H9 (cell line): ENCODE measurements at regions not wholly inside any gene's neighbourhood (a gene's known extent, or its start where the extent isn't known, plus 50 kb on each side); places are given as distances from the start of the nearest gene placed in this dataset.

Experiments used
- DNase-seq: peaks from one replicate; pipeline ENCODE4 v3.0.0-alpha.2; 2017
- H2AFZ ChIP-seq: one replicate; pipeline ENCODE4 v1.6.1; 2013; ENCODE audit warnings: mild to moderate bottlenecking, low read length, control low read depth, moderate library complexity
- H2AK5ac ChIP-seq: 2 replicates; pipeline ENCODE4 v1.6.1; 2013; ENCODE audit warnings: low read length, control low read depth, mixed read lengths; ENCODE audit not compliant: insufficient read length
- H2BK120ac ChIP-seq: one replicate; pipeline ENCODE4 v1.6.1; 2013; ENCODE audit warnings: low read depth, mild to moderate bottlenecking, low read length, control low read depth, inconsistent platforms; ENCODE audit not compliant: poor library complexity, severe bottlenecking
- H2BK12ac ChIP-seq: 2 replicates; pipeline ENCODE4 v1.6.1; 2013; ENCODE audit warnings: low read length, control low read depth, mixed read lengths, low read depth; ENCODE audit not compliant: insufficient read length
- H2BK15ac ChIP-seq: 2 replicates; pipeline ENCODE4 v1.6.1; 2013; ENCODE audit warnings: low read depth, low read length, control low read depth
- H2BK20ac ChIP-seq: one replicate; pipeline ENCODE4 v1.6.1; 2013; ENCODE audit warnings: low read depth, mild to moderate bottlenecking, low read length, control low read depth, inconsistent platforms; ENCODE audit not compliant: poor library complexity, severe bottlenecking
- H2BK5ac ChIP-seq: 2 replicates; pipeline ENCODE4 v1.6.1; 2013; ENCODE audit warnings: low read length, control low read depth, mixed read lengths; ENCODE audit not compliant: insufficient read length
- H3K14ac ChIP-seq: 2 replicates; pipeline ENCODE4 v1.6.1; 2013; ENCODE audit warnings: low read length, control low read depth; ENCODE audit not compliant: insufficient read depth
- H3K18ac ChIP-seq: 2 replicates; pipeline ENCODE4 v1.6.1; 2013; ENCODE audit warnings: low read depth, mild to moderate bottlenecking, mixed read lengths, low read length, control low read depth; ENCODE audit not compliant: insufficient read length
- H3K23ac ChIP-seq: 2 replicates; pipeline ENCODE4 v1.6.1; 2013; ENCODE audit warnings: low read length, control low read depth, mixed read lengths, low read depth; ENCODE audit not compliant: insufficient read length
- H3K23me2 ChIP-seq: 2 replicates; pipeline ENCODE4 v1.6.1; 2013; ENCODE audit warnings: low read depth, mild to moderate bottlenecking, mixed read lengths, low read length, control low read depth; ENCODE audit not compliant: insufficient read length, poor library complexity, severe bottlenecking
- H3K27ac ChIP-seq: 2 replicates; pipeline ENCODE4 v1.5.1; 2013; ENCODE audit warnings: low read length, control low read depth, mixed read lengths, low read depth; ENCODE audit not compliant: insufficient read length
- H3K27me3 ChIP-seq: 2 replicates; pipeline ENCODE4 v1.6.1; 2013; ENCODE audit warnings: low read length, control low read depth, inconsistent platforms; ENCODE audit not compliant: insufficient read depth
- H3K4ac ChIP-seq: 2 replicates; pipeline ENCODE4 v1.6.1; 2013; ENCODE audit warnings: low read depth, mild to moderate bottlenecking, control low read depth, inconsistent platforms, low read length, moderate library complexity
- H3K4me1 ChIP-seq: 2 replicates; pipeline ENCODE4 v1.6.1; 2013; ENCODE audit warnings: low read length, control low read depth, inconsistent platforms; ENCODE audit not compliant: insufficient read depth
- H3K4me2 ChIP-seq: 2 replicates; pipeline ENCODE4 v1.6.1; 2013; ENCODE audit warnings: low read length, control low read depth, mixed read lengths; ENCODE audit not compliant: insufficient read length, insufficient read depth
- H3K56ac ChIP-seq: 2 replicates; pipeline ENCODE4 v1.6.1; 2013; ENCODE audit warnings: low read depth, mild to moderate bottlenecking, mixed read lengths, low read length, control low read depth; ENCODE audit not compliant: insufficient read length
- H3K79me1 ChIP-seq: 2 replicates; pipeline ENCODE4 v1.6.1; 2013; ENCODE audit warnings: low read depth, mild to moderate bottlenecking, moderate library complexity, low read length, control low read depth, inconsistent platforms; ENCODE audit not compliant: insufficient read depth, poor library complexity, severe bottlenecking
- H3K79me2 ChIP-seq: 2 replicates; pipeline ENCODE4 v1.6.1; 2013; ENCODE audit warnings: low read length, control low read depth, inconsistent platforms; ENCODE audit not compliant: insufficient read depth
- H3K9ac ChIP-seq: 2 replicates; pipeline ENCODE4 v1.6.1; 2013; ENCODE audit warnings: low read length, control low read depth, mixed read lengths; ENCODE audit not compliant: insufficient read length; ENCODE audit errors: extremely low read depth
- H3K9me3 ChIP-seq: one replicate; pipeline ENCODE4 v1.6.1; 2013; ENCODE audit warnings: low read depth, low read length, inconsistent platforms; ENCODE audit not compliant: control insufficient read depth
- H3T11ph ChIP-seq: one replicate; pipeline ENCODE4 v1.6.1; 2013; ENCODE audit warnings: mild to moderate bottlenecking, low read length, control low read depth, inconsistent platforms
- H4K20me1 ChIP-seq: one replicate; pipeline ENCODE4 v1.6.1; 2013; ENCODE audit not compliant: control insufficient read depth, insufficient read length, insufficient read depth
- H4K5ac ChIP-seq: 2 replicates; pipeline ENCODE4 v1.6.1; 2013; ENCODE audit warnings: low read depth, mild to moderate bottlenecking, mixed read lengths, low read length, control low read depth; ENCODE audit not compliant: insufficient read length
- H4K8ac ChIP-seq: replicated peaks from 2 replicates; pipeline ENCODE4 v1.6.1; 2013; ENCODE audit warnings: low read length, control low read depth, mixed read lengths, low read depth; ENCODE audit not compliant: insufficient read length
- H4K91ac ChIP-seq: 2 replicates; pipeline ENCODE4 v1.6.1; 2013; ENCODE audit warnings: low read depth, mild to moderate bottlenecking, moderate library complexity, mixed read lengths, low read length, control low read depth; ENCODE audit not compliant: insufficient read length
- H3K27ac Mint-ChIP-seq, 3 experiments: 2 replicates in 2 of 3; 3 replicates in 1 of 3; pipeline ENCODE4 v1.8.0; 2020 to 2021; ENCODE audit warnings: mixed read lengths in 3 of 3, mild to moderate bottlenecking in 1 of 3, moderate library complexity in 1 of 3
- H3K27me3 Mint-ChIP-seq: 2 replicates; pipeline ENCODE4 v1.8.0; 2021; ENCODE audit warnings: low read depth, mild to moderate bottlenecking, moderate library complexity, mixed read lengths
- H3K36me3 Mint-ChIP-seq, 3 experiments: 2 replicates in 2 of 3; 3 replicates in 1 of 3; pipeline ENCODE4 v1.8.0; 2020 to 2021; ENCODE audit warnings: low read depth in 3 of 3, mixed read lengths in 3 of 3; ENCODE audit not compliant: insufficient read depth in 1 of 3
- H3K4me1 Mint-ChIP-seq, 2 experiments: 2 replicates each; pipeline ENCODE4 v1.8.0; 2020; ENCODE audit warnings: mixed read lengths in 2 of 2
- H3K4me3 Mint-ChIP-seq, 2 experiments: 2 replicates in 1 of 2; 3 replicates in 1 of 2; pipeline ENCODE4 v1.8.0; 2020 to 2021; ENCODE audit warnings: mild to moderate bottlenecking in 2 of 2, mixed read lengths in 2 of 2, moderate library complexity in 1 of 2
- H3K9me3 Mint-ChIP-seq, 2 experiments: 2 replicates in 1 of 2; 3 replicates in 1 of 2; pipeline ENCODE4 v1.8.0; 2020; ENCODE audit warnings: mild to moderate bottlenecking in 2 of 2, mixed read lengths in 2 of 2, moderate library complexity in 1 of 2
- WGBS: extraction: QIAGEN DNeasy Blood & Tissue Kit; methylation state at CpG from one replicate; pipeline ENCODE4 v1.1.7; 2013; ENCODE audit warnings: missing lambda C conversion rate, low lambda C conversion rate, mixed read lengths; ENCODE audit not compliant: insufficient read length; ENCODE audit errors: extremely low coverage; 5-methylcytosine and 5-hydroxymethylcytosine counted together
- TF ChIP-seq, protein P1 (sequence below): fragments of 200-600 bp; sonication (generic); conservative IDR thresholded peaks from 3 replicates; pipeline ENCODE4 v1.8.0; 2021; ENCODE audit warnings: antibody characterized with exemption, mild to moderate bottlenecking

DNA sequence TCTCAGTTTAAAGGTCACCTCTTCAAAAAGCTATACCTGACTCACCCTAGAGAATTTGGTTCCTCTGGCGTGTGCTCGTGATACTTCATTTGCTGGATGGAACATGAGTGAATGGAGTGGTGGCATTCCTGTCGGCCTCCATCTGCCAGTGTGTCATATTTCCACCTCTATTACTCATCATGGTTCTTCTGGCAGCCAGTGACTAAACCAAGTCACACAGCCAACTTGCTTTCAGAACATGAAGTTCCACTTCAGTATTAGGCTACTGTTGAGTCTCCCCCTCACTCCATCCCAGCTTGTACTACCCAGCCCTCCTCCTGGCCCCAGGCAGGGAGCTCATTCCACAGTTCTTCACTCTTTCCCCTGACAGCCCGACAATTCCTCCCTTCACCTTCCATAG lies 169.8 kb downstream of the MREG start:
- Histone ChIP-seq H3K27me3 (no peaks in the 10 kb centered on the region), H4K20me1 (no peaks in the 10 kb centered on the region), H3K9me3 (no peaks in the 10 kb centered on the region), H2BK15ac (no peak overlapping the region), H2BK120ac (no peak overlapping the region), H3K27ac (no peak overlapping the region), H3K56ac (no peak overlapping the region), H3K4ac (no peak overlapping the region), H3K18ac (no peak overlapping the region), H3K23me2 (no peaks in the 10 kb centered on the region), H3K79me1 (no peaks in the 10 kb centered on the region), H3K4me2 (no peak overlapping the region), H2BK12ac (no peak overlapping the region), H4K5ac (no peak overlapping the region), H3K9ac (no peak overlapping the region), H3K4me1 (no peaks in the 10 kb centered on the region), H3T11ph (no peak overlapping the region), H3K79me2 (no peaks in the 10 kb centered on the region), H3K23ac (no peak overlapping the region), H2AK5ac (no peak overlapping the region), H4K8ac (no peak overlapping the region), H2BK5ac (no peak overlapping the region), H2BK20ac (no peak overlapping the region), H4K91ac (no peak overlapping the region), H2AFZ (no peak overlapping the region), H3K14ac (no peak overlapping the region)
- TF ChIP-seq, protein P1, sequence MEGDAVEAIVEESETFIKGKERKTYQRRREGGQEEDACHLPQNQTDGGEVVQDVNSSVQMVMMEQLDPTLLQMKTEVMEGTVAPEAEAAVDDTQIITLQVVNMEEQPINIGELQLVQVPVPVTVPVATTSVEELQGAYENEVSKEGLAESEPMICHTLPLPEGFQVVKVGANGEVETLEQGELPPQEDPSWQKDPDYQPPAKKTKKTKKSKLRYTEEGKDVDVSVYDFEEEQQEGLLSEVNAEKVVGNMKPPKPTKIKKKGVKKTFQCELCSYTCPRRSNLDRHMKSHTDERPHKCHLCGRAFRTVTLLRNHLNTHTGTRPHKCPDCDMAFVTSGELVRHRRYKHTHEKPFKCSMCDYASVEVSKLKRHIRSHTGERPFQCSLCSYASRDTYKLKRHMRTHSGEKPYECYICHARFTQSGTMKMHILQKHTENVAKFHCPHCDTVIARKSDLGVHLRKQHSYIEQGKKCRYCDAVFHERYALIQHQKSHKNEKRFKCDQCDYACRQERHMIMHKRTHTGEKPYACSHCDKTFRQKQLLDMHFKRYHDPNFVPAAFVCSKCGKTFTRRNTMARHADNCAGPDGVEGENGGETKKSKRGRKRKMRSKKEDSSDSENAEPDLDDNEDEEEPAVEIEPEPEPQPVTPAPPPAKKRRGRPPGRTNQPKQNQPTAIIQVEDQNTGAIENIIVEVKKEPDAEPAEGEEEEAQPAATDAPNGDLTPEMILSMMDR = no peak
- no peak overlapping the region for H3K27ac Mint-ChIP-seq
- peaks cover 5 to 8% of the 10 kb centered on the region in 2 experiments for H3K4me1 Mint-ChIP-seq
- no CpG with 5 or more reads among the region's 4 CpGs for WGBS
- no peaks in the 10 kb centered on the region for H3K9me3 Mint-ChIP-seq
- no peak overlapping the region for H3K4me3 Mint-ChIP-seq
- H3K27me3 Mint-ChIP-seq = no peaks in the 10 kb centered on the region; the same call in 1 of the 2 replicates
- H3K36me3 Mint-ChIP-seq = no peaks in the 10 kb centered on the region
- no peak for DNase-seq
